SK-N-SH (cell line): ENCODE measurements at regions not wholly inside any gene's neighbourhood (a gene's known extent, or its start where the extent isn't known, plus 50 kb on each side); places are given as distances from the start of the nearest gene placed in this dataset.
A peak's percentile ranks its signal among the peaks of the same experiment; 100 is the strongest.

Experiments
- CTCF ChIA-PET: fragments of 300-600, 350-600 bp; formaldehyde crosslinking; extraction: SDS; loops from one replicate; lab custom pipeline; 2021; lab: Yijun Ruan, JAX
- POLR2A ChIA-PET: fragments of 350-600 bp; sonication (Branson Sonifier 250); formaldehyde crosslinking; extraction: SDS; loops from one replicate; lab custom pipeline; 2020; ENCODE audit warnings: antibody characterized with exemption, inconsistent platforms; lab: Yijun Ruan, JAX
- DNase-seq: peaks from one replicate; pipeline ENCODE4 v3.0.0; 2012
- H2AFZ ChIP-seq: fragments of 200-600 bp; sonication (generic); 2 replicates; pipeline ENCODE4 v1.8.1; 2016; ENCODE audit warnings: antibody characterized with exemption, mild to moderate bottlenecking, low read depth
- H3F3A ChIP-seq: fragments of 200-600 bp; sonication (generic); replicated peaks from 2 replicates; pipeline ENCODE3; 2016; ENCODE audit warnings: antibody characterized with exemption, mild to moderate bottlenecking; ENCODE audit not compliant: insufficient read depth
- H3K27ac ChIP-seq, 2 experiments: fragments of 200-500 bp in 1 of 2; fragments of 200-600 bp in 1 of 2; sonication (Bioruptor generic) in 1 of 2; sonication (generic), shearing (Covaris generic) in 1 of 2; 2 replicates each; pipeline versions ENCODE4 v1.5.1 to v1.6.1; 2014 to 2016; ENCODE audit warnings: low read depth in 2 of 2, inconsistent platforms in 1 of 2, low read length in 1 of 2, mild to moderate bottlenecking in 1 of 2, mixed read lengths in 1 of 2
- H3K27me3 ChIP-seq: fragments of 200-600 bp; sonication (generic), shearing (Covaris generic); 2 replicates; pipeline ENCODE4 v1.6.1; 2016; ENCODE audit warnings: mixed run types; ENCODE audit not compliant: insufficient read depth
- H3K36me3 ChIP-seq, 2 experiments: fragments of 200-500 bp in 1 of 2; fragments of 200-600 bp in 1 of 2; sonication (Bioruptor generic) in 1 of 2; sonication (generic) in 1 of 2; replicated peaks in 1 of 2; 2 replicates each; pipeline versions ENCODE3 to v1.5.1; 2014 to 2016; ENCODE audit warnings: low read length in 1 of 2, mild to moderate bottlenecking in 1 of 2; ENCODE audit not compliant: insufficient read depth in 2 of 2, control insufficient read depth in 1 of 2
- H3K4me1 ChIP-seq, 2 experiments: fragments of 200-500 bp in 1 of 2; fragments of 200-600 bp in 1 of 2; sonication (Bioruptor generic) in 1 of 2; sonication (generic), shearing (Covaris generic) in 1 of 2; 2 replicates each; pipeline versions ENCODE4 v1.5.1 to v1.6.1; 2014 to 2016; ENCODE audit warnings: low read depth in 1 of 2, low read length in 1 of 2, mixed run types in 1 of 2; ENCODE audit not compliant: insufficient read depth in 2 of 2, control insufficient read depth in 1 of 2
- H3K4me2 ChIP-seq: fragments of 200-600 bp; sonication (generic), shearing (Covaris generic); 2 replicates; pipeline ENCODE4 v1.6.1; 2017; ENCODE audit warnings: mixed run types
- H3K4me3 ChIP-seq, 2 experiments: fragments of 200-500 bp in 1 of 2; fragments of 200-600 bp in 1 of 2; sonication (Bioruptor generic) in 1 of 2; sonication (generic), shearing (Covaris generic) in 1 of 2; 2 replicates each; pipeline versions ENCODE4 v1.5.1 to v1.8.1; 2014 to 2016; ENCODE audit warnings: low read depth in 2 of 2, inconsistent platforms in 1 of 2, low read length in 1 of 2, mild to moderate bottlenecking in 1 of 2, mixed read lengths in 1 of 2, moderate library complexity in 1 of 2
- H3K79me2 ChIP-seq: fragments of 200-600 bp; sonication (generic); 2 replicates; pipeline ENCODE4 v1.8.1; 2017; ENCODE audit warnings: mild to moderate bottlenecking; ENCODE audit not compliant: insufficient read depth
- H3K9ac ChIP-seq: fragments of 200-600 bp; sonication (generic); 2 replicates; pipeline ENCODE4 v1.6.1; 2017; ENCODE audit warnings: mixed run types
- H3K9me2 ChIP-seq: fragments of 200-600 bp; sonication (generic); 2 replicates; pipeline ENCODE4 v1.6.1; 2017; ENCODE audit warnings: mixed run types
- H3K9me3 ChIP-seq: fragments of 200-600 bp; sonication (generic); 2 replicates; pipeline ENCODE4 v1.6.1; 2017; ENCODE audit warnings: mixed run types, mild to moderate bottlenecking, moderate library complexity
- H4K20me1 ChIP-seq: fragments of 200-600 bp; sonication (generic); 2 replicates; pipeline ENCODE4 v1.6.1; 2017; ENCODE audit warnings: mild to moderate bottlenecking, mixed run types; ENCODE audit not compliant: insufficient read depth
- CHD2 ChIP-seq: fragments of 150-350 bp; IDR thresholded peaks from 2 replicates; pipeline ENCODE4 v1.6.1; 2018; ENCODE audit warnings: low read length; ENCODE audit not compliant: partially characterized antibody
- EP300 ChIP-seq, 2 experiments: IDR thresholded peaks; 2 replicates each; pipeline versions ENCODE4 v1.4.0 to v1.6.1; 2012; ENCODE audit warnings: borderline replicate concordance in 1 of 2, low read depth in 1 of 2, low read length in 1 of 2
- FOSL2 ChIP-seq: IDR thresholded peaks from 2 replicates; pipeline ENCODE4 v1.4.0; 2012; ENCODE audit warnings: low read depth, mild to moderate bottlenecking, moderate library complexity, borderline replicate concordance
- FOXJ3 ChIP-seq: sonication (generic); formaldehyde crosslinking; IDR thresholded peaks from 2 replicates; pipeline ENCODE4 v1.5.1; 2020; ENCODE audit warnings: mild to moderate bottlenecking, missing genetic modification reagents
- GABPA ChIP-seq: IDR thresholded peaks from 2 replicates; pipeline ENCODE4 v1.4.0; 2012; ENCODE audit warnings: low read depth, mild to moderate bottlenecking
- GATA2 ChIP-seq: sonication (generic); formaldehyde crosslinking; IDR thresholded peaks from 2 replicates; pipeline ENCODE4 v1.5.0; 2020; ENCODE audit warnings: mild to moderate bottlenecking, missing genetic modification reagents
- JUND ChIP-seq: IDR thresholded peaks from 2 replicates; pipeline ENCODE4 v1.4.0; 2012
- MEF2A ChIP-seq: IDR thresholded peaks from 2 replicates; pipeline ENCODE4 v1.4.0; 2012; ENCODE audit warnings: low read depth, borderline replicate concordance
- MXI1 ChIP-seq: IDR thresholded peaks from 2 replicates; pipeline ENCODE4 v1.6.1; 2012; ENCODE audit warnings: mild to moderate bottlenecking, low read depth, low read length, improper control_type of control experiment
- NFIC ChIP-seq: IDR thresholded peaks from 2 replicates; pipeline ENCODE4 v1.4.0; 2012; ENCODE audit warnings: borderline replicate concordance
- PBX3 ChIP-seq: IDR thresholded peaks from 2 replicates; pipeline ENCODE4; 2012
- RCOR1 ChIP-seq: fragments of 150-350 bp; IDR thresholded peaks from 2 replicates; pipeline ENCODE4 v1.6.1; 2017; ENCODE audit warnings: antibody characterized with exemption, low read length
- TAF1 ChIP-seq: IDR thresholded peaks from 2 replicates; pipeline ENCODE4 v1.6.1; 2012; ENCODE audit warnings: low read depth, mild to moderate bottlenecking, low read length, moderate library complexity, borderline replicate concordance
- TCF12 ChIP-seq: IDR thresholded peaks from 2 replicates; pipeline ENCODE4 v1.4.0; 2012
- TEAD4 ChIP-seq: IDR thresholded peaks from 2 replicates; pipeline ENCODE4 v1.4.0; 2012; ENCODE audit warnings: mild to moderate bottlenecking, borderline replicate concordance; ENCODE audit not compliant: insufficient read depth
- USF1 ChIP-seq: IDR thresholded peaks from 2 replicates; pipeline ENCODE4 v1.4.0; 2012; ENCODE audit warnings: low read depth, borderline replicate concordance
- WGBS: methylation state at CpG from one replicate; pipeline ENCODE4 v1.1.6; 2017; ENCODE audit warnings: low lambda C conversion rate; 5-methylcytosine and 5-hydroxymethylcytosine counted together
- TF ChIP-seq, protein P1 (sequence below): fragments of 150-350 bp; IDR thresholded peaks from 2 replicates; pipeline ENCODE4 v1.6.1; 2016; ENCODE audit warnings: mild to moderate bottlenecking, low read depth, low read length

DNA sequence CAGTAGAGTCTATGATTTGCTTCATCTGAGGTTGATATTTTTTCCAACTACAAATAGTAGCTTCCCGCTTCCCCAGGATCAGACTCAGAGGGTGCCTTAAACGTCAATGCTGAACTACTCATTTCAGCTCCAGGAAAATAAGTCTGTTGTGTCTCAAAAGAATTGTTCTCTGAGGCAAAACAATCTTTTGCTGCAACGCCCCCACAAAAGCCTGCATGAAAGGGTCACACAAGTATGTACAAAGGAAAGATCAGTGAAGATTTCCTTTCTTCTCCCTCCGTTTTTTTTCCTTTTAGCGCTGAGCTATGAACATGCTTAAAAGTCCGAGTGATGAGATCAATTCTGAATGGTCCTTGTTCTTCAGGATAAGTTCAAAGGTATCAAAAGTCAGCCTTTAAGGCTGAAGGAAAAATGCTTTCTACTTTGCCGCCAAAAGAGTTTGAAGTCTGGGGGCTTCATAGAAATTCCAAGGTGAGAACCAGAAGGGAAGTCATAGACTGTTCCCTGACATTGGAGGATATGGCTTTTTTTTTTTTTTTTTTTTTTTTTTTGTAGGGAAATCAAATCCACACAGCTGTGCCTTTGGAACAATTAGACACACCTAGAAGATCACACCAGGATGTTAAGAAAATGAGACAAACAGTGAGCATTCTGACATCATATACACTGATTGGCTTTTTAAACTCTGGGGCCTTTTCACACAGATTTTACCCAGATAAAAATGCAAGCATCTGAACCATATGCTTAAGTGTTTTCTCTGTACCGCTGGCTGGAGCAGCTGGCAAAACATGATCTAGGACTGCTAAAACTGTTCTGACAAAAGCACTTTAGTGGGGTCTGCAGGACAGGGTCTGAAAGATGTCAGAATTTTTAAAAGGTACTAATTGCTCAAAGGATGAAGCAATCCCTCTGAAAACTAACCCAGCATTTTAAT lies 329.3 kb downstream of the ENC1 start:
- no peaks in the 10 kb centered on the region for H3K27me3 ChIP-seq
- ChIA-PET POLR2A (no interaction called here), CTCF (interaction anchor here (1.9 kb wide), 1 partner anchor 18 kb away, joined by 5 read pairs; no protein-coding TSS in a partner anchor)
- H3K9me2 ChIP-seq: no peaks in the 10 kb centered on the region
- no peaks in the 10 kb centered on the region for H3K9me3 ChIP-seq
- no peak for TF ChIP-seq MXI1
- TF ChIP-seq TAF1: no peak
- TF ChIP-seq NFIC: no peak
- 0 out of 2 replicates have a peak, but pooled peaks have one; percentile 18 for TF ChIP-seq RCOR1
- peak; percentile 55 for TF ChIP-seq CHD2
- peak; percentile 28; the same call in 1 of the 2 replicates for TF ChIP-seq TCF12
- TF ChIP-seq EP300 (IDR thresholded peaks at IDR 0.05; ENCODE audit: borderline replicate concordance in 1 of 2, low read depth in 1 of 2, low read length in 1 of 2): 0 out of 4 replicates have a peak, but pooled peaks of 1 of the 2 experiments have one; percentile 33
- TF ChIP-seq GATA2: peak; percentile 41; the same call in 1 of the 2 replicates
- no peak overlapping the region for H2AFZ ChIP-seq
- WGBS: 86% methylated on average over 8 of the region's 8 CpGs
- H3K4me2 ChIP-seq: no peak overlapping the region
- no peaks in the 10 kb centered on the region for H3K36me3 ChIP-seq
- no peak overlapping the region for H3K4me3 ChIP-seq
- peak overlapping the region in 1 of 2 experiments; percentile 71; a peak in 2 of 4 replicates for H3K27ac ChIP-seq
- H3K4me1 ChIP-seq: peaks cover 0 to 12% of the 10 kb centered on the region in 2 experiments; a peak in 2 of 4 replicates
- peak; percentile 27 for DNase-seq
- no peaks in the 10 kb centered on the region for H4K20me1 ChIP-seq
- peaks cover 7% of the 10 kb centered on the region for H3F3A ChIP-seq
- no peaks in the 10 kb centered on the region for H3K79me2 ChIP-seq
- H3K9ac ChIP-seq: no peak overlapping the region

- H3F3A ChIP-seq: peaks cover 2% of the 10 kb centered on the region
- H4K20me1 ChIP-seq: no peaks in the 10 kb centered on the region
- H2AFZ ChIP-seq: no peak overlapping the region
- H3K9me2 ChIP-seq: no peaks in the 10 kb centered on the region
- H3K4me2 ChIP-seq: no peak overlapping the region
- ChIA-PET POLR2A (no interaction called here), CTCF (interaction anchor here (0.6 to 1.9 kb wide), 2 partner anchors 19 to 327 kb away, joined by 3 to 5 read pairs; no protein-coding TSS in a partner anchor)
- no peaks in the 10 kb centered on the region for H3K36me3 ChIP-seq
- peaks cover 0 to 7% of the 10 kb centered on the region in 2 experiments; a peak in 2 of 4 replicates for H3K4me1 ChIP-seq
- TF ChIP-seq USF1 (no peak), MXI1 (no peak), FOSL2 (peak; percentile 31; the same call in 1 of the 2 replicates), MEF2A (no peak), TCF12 (peak; percentile 30; the same call in 1 of the 2 replicates), JUND (peak; percentile 23; the same call in 1 of the 2 replicates), TEAD4 (no peak), PBX3 (peak; percentile 30; the same call in 1 of the 2 replicates), FOXJ3 (CRISPR knock-in tag) (no peak), GABPA (no peak)
- TF ChIP-seq, protein P1, sequence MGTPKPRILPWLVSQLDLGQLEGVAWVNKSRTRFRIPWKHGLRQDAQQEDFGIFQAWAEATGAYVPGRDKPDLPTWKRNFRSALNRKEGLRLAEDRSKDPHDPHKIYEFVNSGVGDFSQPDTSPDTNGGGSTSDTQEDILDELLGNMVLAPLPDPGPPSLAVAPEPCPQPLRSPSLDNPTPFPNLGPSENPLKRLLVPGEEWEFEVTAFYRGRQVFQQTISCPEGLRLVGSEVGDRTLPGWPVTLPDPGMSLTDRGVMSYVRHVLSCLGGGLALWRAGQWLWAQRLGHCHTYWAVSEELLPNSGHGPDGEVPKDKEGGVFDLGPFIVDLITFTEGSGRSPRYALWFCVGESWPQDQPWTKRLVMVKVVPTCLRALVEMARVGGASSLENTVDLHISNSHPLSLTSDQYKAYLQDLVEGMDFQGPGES: no peak
- no peaks in the 10 kb centered on the region for H3K79me2 ChIP-seq
- no peak overlapping the region for H3K27ac ChIP-seq
- H3K9ac ChIP-seq: no peak overlapping the region
- H3K9me3 ChIP-seq: no peaks in the 10 kb centered on the region
- H3K4me3 ChIP-seq: no peak overlapping the region
- no peak for DNase-seq
- WGBS: 78% methylated on average over 3 of the region's 3 CpGs
- H3K27me3 ChIP-seq: no peaks in the 10 kb centered on the region
Observed at GRCh38 chr5:74310386-74310785, 330.1 kb downstream of the ENC1 start.
